ENCODE measurements at regions not wholly inside any gene's neighbourhood (a gene's known extent, or its start where the extent isn't known, plus 50 kb on each side); places are given as distances from the start of the nearest gene placed in this dataset.
"Not testable (repeated sequence)": the region's sequence is repeated elsewhere in the genome, so short reads cannot be mapped to it uniquely, and the experiment has no call there.

DNA sequence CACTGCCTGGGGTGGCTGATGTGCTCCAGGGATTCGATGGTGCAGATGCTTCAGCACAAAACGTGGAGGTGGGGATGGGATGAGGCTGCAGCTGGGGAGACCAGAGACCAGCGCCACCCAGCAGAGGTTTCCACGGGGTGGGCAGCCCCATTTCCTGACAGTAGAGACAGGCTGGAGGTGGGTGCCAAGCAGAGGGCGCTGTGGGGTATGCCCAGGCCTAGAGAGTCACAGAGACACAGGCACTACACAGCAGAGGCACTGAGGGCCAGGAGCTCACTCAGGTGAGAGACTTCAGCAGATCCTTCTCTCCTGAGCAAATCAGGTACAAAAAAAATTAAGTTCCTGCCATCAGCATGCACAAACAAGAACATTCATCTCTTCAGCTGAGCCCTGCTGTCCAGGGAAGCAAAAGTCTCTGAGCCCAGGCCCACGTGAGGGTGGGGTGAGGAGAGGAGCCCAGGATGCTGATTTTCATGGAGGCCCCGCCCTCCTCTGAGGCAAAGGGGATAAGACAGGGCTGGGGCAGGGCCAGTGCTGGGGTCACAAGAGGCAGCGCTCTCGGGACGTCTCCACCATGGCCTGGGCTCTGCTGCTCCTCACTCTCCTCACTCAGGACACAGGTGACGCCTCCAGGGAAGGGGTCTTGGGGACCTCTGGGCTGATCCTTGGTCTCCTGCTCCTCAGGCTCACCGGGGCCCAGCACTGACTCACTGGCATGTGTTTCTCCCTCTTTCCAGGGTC lies 53.1 kb downstream of the GGTLC2 start:
- no peak for DNase-seq

DNA sequence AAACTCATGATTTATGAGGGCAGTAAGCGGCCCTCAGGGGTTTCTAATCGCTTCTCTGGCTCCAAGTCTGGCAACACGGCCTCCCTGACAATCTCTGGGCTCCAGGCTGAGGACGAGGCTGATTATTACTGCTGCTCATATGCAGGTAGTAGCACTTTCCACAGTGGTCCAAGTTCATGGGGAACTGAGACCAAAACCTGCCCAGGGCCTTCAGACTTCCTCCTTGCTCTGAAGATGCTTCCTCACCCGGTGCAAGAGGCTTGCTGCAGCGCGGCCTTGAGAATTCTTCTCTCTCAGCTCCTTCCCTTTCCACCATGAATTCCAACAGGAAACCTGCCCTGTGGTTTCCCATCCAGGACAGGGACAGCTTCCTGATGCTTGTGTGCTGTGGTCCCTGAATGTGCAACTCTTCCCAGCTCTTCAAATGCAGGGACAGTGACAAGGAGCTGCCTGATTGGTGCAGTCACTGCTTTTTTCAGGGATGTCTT lies 53.9 kb downstream of the GGTLC2 start:
- DNase-seq, result no peak

DNA sequence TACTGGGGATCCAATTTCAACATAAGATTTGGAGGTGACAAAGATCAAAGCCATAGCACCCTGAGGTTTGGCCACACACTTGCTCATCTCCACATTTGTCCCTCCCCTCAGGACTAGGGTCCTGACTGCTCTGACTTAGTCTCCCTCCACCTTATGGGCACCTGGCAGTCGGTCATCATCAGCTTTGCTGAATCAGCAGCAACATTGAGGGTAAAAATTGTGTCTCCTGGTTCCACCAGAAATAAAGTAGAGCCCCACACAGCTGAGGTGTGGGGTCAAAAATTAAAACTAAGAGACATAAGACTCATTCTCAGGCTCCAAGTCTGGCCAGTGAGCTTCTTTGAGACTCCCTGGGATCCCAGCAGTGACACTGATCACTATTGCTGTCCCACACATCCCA lies 56.2 kb downstream of the GGTLC2 start:
- DNase-seq, result no peak

DNA sequence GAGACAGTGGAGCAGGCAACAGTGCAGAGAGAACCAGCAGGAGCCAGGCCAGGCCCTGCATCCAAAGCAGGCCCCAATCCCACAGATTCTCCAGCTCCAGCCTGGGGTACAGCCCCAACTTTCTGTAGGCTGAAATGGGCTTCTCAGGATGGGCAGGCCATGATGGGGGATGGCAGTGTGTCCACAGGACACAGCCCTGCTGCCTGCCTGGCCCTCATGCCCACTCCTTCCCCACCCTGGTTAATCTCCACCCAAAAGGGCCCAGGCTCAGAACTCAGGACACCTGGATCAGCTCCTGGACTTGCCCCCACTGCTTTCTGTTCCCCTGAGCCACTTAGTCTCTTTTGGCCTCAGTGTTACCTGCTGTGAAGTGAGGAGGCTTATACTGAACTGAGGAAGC lies 57.1 kb downstream of the GGTLC2 start:
- not testable (repeated sequence) for DNase-seq

DNA sequence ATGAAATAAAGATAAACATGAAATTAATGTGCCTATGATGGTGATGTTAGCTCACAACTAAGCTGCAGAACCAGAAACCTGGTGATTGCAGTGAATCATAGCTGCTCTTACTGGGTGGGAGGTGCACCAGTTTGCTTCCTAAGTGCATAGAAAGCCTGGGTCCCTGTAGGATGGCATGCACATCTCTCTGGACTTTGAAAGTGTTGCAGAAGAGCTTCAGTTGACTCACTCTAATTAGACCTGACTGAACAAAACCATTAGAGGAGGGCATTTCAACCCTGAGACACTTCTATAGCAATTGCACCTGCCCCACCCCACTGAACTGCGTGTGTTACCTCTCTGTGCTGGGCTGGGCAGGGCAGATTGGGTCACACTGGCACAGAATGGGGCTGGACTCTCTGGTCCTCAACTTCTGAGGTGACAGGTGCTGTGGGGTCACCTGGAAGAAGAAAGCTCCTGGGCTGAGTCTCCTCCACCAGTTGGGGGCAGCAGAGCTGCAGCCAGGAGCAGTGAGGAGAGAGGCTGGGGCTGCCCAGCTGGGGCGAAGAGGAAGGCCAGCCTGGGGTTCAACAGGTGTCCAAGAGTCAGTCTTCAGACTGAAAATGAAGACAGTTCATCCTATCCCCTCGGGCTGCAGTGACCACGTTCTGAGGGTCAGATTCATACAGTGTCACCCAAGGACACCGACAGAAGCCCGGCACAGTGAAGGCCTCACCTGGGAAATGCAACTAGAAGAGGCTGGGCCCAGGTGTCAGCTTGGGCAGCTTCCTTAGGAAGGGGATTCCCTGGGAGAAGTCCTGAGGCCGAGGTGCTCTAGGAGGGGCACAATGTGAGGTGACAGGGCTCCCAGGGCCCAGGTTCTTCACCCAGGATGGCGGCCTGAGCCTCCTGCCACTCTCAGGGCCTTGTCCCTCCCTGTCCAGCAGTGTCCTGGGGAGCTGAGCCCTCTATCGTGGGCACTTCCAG lies 58.1 kb downstream of the GGTLC2 start:
- DNase-seq, result no peak

DNA sequence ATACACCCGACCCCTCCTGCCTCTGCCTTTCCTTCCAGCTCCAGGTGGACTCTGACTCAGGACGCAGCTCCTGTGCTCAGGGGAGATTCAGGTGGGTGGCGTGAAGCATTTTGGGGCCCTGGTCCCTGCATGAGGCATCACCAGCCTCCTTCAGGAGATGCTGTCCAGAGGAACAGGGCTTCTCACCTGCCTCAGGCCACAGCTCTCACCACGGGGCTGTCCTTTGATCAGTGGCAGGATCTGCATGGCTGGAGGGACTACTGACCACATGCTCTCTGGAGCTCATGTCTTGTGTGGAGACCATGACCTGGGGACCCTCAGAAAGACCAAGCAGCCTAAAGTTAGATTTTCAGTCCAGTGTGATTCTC lies 58.8 kb downstream of the GGTLC2 start:
- DNase-seq, result no peak

DNA sequence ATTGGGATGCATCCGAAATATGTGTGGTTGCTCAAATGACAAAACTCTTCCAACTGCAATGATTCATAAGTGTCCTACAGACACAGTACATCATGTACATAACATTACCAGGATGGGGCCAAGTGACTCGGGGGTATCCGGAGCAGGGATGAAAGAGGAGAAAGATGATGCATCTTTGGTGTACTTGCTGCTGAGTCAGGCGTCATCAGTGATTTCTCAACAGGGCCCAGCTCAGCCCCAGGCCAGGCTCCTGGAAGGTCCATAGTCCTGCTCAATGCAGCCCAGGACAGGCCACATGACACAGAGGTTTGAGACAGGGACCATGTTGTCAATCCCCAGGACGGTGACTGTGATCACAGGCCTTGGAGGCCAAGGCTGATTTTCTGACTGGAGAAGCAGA lies 59.3 kb downstream of the GGTLC2 start:
- DNase-seq, result no peak

DNA sequence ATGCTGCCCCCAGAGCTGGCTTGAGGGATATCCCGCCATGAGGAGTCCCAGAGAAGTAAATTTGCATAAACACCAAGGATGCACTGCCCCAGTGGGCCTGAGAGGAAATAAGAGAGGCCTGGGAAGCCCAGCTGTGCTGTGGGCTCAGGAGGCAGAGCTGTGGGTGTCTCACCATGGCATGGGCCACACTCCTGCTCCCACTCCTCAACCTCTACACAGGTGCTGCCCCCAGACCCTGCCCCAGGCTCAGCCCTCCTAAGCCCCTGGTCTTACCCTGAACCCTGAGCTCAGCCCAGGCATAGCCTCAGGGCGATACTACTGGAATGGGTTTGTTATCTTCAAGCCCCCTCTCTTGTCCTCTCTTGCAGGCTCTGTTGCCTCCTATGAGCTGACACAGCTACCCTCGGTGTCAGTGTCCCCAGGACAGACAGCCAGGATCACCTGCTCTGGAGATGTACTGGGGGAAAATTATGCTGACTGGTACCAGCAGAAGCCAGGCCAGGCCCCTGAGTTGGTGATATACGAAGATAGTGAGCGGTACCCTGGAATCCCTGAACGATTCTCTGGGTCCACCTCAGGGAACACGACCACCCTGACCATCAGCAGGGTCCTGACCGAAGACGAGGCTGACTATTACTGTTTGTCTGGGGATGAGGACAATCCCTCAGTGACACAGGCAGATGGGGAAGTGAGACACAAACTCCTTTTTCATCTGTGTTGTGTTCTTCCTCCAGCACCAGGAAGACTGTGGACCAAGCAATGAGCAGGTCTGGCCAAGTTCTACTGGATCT lies 59.9 kb downstream of the GGTLC2 start:
- no peak for DNase-seq

DNA sequence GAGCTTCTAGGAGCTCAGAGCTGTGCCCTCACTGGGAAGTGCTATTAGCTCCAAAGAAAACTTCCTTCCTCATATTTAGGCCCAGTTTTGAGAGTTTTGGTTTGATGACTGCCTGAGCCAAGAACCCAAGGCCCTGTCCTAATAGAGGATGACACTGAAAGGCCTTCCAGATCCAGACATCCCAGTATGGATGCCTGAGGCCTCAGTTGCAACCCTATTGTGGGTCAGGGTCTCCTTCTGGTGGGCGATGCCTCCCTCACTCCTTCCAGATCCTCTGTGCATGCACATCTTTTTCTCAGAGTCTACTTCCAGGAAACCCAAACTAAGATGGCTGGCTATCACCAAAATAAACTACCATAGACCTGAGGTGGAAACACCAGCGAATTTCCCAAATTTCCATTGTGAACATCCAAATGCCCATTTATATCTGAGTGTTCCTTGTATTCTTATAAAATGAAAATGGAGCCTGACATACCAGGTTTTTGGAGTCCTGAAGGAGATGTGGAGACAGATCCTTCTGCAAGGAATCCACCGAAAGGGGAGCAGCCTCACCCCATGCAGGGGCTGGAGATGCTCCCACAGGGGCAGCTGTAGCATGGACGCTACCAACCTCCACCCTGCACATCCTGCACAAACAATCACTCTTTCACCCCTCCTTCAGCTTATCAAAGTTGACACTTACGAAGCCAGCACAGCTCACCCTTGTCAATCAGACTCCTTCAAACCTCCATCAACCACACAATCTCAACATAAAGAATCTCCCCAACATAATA lies 61.1 kb downstream of the GGTLC2 start:
- no peak for DNase-seq

DNA sequence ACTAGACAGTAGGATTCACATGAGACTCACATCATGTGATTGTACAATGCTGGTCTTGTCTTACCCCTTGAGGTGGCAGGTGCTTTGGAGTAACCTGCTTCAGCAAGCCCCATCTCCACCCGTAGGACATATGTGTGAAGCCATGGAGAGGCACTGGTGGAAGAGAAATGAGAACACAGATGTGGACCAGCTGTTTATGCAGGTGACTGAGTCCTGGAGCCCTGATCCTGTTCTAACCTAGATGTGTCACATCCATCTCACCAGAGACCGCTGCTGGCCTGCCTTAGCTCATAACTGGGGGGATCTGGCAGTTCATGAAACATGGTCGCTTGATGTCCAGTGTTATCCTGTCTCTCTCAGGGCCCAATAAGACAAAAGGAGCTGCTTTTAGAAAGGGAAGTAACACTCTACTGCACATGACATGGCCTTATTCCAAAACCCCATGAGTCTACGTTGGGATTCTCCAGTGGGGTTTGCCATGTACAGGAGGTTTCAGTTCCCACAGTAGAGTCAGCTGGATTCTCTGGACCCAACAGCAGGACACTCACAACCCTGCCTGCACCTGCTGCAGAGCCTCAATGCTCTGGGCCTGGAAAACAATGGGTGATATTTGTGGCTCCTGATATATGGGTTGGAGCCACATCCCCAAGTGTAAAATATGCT lies 62.0 kb downstream of the GGTLC2 start:
- no peak for DNase-seq

DNA sequence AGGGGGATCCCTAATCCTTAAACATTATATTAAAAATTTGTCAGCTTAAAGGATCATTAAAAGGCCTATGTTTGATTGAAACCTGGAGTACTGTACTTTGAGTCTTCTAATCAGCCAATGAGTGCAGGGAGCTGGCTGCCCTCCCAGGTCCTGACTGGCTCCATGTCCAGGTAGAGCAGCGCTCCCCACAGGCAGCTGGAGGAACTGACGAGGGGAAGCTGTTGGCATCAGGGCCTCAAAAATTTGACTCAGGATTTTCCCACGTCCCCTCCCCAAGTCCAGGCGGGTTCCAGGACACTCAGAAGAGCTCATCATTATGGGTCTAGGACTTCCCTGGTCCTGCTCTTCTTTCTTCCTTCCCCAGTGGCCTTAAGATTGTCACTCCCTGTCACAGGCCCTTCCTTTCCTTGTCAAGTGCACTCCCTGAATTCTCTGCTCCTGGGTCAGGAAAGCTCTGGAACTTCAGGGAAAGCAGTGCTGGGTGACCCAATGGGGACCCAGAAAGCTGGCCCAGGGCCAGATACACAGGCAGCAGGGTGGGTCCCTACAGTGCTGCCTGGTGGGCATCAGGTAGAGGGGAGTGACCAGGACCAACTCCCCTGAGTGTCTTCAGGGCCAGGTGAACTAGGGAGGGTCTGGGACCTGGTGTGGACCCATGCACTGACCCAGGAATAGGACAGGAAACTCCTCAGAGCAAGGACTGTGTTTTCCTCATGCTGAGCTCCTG lies 65.5 kb downstream of the GGTLC2 start:
- no peak for DNase-seq

DNA sequence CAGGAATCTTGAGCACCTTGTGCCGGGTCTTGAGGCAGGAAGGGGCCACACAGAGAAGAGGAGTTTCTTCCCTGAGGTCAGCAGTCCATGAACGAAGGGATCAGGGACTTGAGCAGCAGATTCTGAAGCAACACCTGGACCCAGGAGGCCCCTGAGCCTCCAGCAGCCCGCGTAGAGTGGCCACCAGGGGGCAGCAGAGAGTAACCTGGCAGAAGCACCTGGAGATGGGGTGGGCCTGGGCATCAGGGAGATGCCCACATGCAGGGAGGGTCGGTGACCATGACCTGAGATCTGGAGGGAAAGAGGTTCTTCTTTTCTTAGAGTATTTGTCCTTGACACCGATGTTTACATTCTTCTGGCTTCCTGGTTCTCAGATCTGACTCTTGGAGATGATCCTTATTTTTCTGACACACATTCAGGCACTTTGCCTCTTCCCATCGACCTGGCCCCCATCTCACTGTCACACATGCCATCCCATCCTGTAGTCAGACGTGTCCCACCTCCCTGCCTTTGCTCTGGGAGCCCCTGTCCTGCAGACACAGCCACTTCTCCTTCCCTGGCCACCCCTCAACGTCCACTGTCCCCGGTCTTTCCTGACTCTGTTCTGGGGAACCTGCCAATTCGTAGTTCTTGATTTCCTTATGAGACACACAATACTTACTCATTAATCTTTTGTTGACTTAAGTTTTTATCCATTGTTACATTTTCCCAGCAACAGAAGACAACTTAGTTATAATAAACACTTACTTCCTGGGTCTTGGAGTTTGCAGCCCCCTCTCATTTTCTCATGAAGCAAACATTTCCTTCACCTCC lies 66.5 kb downstream of the GGTLC2 start:
- DNase-seq, result peak; percentile 65

DNA sequence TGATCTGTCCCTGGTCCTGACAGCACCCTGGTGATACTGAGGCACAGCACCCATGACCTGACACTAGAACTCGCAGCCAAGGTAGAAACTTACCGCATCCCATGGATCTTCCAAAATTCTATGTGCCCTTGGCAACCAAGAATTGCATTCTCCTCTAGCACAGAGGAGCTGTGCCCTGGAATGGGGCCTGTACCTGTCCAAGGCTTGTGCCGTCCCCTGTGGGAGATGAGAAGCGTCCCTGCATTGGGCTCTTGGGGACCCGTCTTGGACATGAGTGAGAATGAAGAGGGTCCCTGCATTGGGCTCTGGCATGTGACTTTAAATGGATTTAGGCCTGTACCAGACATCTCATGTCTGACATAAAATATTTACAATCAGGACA lies 67.1 kb downstream of the GGTLC2 start:
- DNase-seq, result no peak

DNA sequence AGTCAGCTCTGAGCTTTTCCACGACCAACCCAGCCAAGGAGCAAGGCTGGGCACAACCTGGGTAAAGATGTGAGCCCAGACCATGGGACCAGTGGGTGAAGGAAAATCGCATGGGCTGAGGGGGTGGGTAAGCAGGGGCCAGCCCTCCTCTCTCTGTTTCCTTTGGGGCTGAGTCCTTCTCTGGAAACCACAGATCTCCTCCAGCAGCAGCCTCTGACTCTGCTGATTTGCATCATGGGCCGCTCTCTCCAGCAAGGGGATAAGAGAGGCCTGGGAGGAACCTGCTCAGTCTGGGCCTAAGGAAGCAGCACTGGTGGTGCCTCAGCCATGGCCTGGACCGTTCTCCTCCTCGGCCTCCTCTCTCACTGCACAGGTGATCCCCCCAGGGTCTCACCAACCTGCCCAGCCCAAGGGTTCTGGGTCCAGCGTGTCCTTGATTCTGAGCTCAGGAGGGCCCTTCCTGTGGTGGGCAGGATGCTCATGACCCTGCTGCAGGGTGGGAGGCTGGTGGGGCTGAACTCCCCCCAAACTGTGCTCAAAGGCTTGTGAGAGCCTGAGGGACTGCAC lies 67.8 kb downstream of the GGTLC2 start:
- no peak for DNase-seq

DNA sequence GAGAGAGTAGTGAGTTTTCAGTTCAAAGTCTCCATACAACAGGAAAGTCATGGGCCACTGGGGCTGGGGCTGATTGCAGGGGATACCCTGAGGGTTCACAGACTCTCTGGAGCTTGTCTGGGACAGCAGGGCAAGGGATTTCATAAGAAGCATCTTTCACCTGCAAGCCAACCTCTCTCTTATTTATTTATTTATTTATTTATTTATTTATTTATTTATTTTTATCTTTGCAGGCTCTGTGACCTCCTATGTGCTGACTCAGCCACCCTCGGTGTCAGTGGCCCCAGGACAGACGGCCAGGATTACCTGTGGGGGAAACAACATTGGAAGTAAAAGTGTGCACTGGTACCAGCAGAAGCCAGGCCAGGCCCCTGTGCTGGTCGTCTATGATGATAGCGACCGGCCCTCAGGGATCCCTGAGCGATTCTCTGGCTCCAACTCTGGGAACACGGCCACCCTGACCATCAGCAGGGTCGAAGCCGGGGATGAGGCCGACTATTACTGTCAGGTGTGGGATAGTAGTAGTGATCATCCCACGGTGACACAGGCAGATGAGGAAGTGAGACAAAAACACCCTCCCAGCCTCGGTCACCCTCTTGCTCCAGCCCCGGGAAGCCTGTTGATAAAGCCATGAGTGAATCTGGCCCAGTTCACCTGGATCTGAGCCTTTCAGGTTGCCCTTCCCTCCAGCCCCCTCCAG lies 68.4 kb downstream of the GGTLC2 start:
- DNase-seq, result no peak

DNA sequence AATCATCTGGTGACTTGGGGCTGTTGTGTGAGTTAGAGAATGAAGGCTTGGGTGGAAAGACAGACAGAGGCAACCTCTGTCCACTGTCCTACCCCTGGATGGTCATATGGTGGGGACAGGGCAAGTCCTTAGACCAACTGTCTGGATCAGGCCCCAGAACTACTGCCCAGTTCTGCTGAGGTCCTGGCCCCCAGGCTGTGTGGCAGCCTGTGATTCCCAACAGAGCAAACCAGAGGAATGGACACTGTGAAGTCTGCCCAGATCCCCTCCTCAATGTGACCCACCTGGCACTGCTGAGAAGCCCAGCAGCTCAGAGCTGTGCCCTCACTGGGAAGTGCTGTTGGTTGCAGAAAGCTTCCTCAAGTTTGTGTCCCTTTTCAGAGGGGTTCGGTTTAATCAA lies 69.0 kb downstream of the GGTLC2 start:
- no peak for DNase-seq

DNA sequence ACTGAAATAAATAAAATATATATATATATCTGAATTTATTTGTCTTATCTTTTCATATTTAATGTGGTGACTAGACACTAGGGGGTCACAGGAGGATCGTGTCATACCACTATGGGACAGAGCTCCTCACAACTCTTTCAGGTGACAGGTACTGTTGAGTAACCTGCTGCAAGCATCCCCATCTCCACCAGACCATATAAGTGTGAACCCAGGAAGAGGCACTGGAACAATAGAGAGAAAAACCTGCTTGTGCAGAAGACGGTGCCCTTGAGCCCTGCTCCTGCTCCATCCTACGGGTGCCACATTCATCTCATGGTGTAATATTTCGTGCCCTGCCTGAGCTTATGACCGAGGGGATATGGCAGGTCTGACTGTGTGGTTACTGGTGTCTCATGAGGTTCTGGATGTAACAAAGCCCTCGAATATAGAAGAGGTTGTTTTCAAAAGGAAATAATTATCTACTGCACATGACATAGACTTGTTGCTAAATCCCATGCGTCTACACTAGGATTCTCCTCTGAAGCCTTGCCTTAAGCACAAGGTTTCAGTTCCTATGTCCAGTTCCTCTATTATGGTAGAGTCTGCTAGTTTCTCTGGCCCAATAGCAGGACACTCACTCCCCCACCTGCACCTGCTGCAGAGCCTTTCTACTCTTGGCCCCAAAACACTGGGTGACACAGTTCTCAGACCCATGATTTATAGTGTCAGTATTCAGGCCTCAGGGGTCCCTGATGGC lies 70.4 kb downstream of the GGTLC2 start:
- DNase-seq, result no peak

DNA sequence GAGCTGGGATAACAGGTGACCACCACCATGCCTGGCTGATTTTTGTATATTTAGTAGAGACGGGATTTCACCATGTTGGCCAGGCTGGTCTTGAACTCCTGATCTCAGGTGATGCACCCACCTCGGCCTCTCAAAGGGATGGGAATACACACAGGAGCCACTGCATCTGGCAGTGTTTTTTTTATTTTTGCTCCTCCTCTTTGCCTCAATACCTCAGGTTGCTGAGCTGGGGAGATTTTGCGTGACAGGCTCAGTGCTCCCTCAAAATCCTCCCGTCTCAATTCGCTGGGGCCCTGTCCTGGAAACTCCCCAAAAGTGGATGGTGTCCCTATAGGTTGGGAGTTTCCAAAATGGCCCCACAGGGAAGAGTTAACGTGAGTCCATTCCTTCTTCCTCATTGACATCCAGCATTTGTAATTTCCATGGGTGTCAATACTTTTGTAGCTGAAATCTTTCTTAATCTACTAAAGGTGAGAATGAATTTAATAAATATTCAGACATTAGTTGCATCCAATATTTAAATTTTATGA lies 71.8 kb downstream of the GGTLC2 start:
- DNase-seq, result no peak
